ENCODE measurements at regions not wholly inside any gene's neighbourhood (a gene's known extent, or its start where the extent isn't known, plus 50 kb on each side); places are given as distances from the start of the nearest gene placed in this dataset.

DNA sequence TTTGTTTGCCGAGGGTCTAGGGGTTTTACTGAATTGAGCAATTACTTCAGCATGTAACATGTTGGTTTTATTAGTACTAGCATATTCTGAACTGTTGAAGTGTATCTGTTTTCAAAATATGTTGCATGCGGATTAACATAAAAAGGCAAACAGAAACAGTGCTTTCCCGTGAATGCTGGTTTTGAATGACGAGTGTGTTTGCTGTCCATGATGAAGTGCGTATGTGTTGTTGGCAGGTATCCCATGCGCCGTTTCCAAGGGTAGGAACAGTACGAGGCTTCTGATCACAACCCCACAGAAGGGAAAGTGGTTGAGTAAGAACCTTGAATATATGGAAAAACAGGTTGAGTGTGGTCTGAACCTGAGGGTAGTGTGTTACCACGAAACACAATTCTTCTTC lies 232.9 kb downstream of the SAMD5 start:
- TF ChIP-seq, protein P1, sequence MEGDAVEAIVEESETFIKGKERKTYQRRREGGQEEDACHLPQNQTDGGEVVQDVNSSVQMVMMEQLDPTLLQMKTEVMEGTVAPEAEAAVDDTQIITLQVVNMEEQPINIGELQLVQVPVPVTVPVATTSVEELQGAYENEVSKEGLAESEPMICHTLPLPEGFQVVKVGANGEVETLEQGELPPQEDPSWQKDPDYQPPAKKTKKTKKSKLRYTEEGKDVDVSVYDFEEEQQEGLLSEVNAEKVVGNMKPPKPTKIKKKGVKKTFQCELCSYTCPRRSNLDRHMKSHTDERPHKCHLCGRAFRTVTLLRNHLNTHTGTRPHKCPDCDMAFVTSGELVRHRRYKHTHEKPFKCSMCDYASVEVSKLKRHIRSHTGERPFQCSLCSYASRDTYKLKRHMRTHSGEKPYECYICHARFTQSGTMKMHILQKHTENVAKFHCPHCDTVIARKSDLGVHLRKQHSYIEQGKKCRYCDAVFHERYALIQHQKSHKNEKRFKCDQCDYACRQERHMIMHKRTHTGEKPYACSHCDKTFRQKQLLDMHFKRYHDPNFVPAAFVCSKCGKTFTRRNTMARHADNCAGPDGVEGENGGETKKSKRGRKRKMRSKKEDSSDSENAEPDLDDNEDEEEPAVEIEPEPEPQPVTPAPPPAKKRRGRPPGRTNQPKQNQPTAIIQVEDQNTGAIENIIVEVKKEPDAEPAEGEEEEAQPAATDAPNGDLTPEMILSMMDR (IDR thresholded peaks at IDR 0.05; ENCODE audit: poor library complexity, severe bottlenecking), result no peak
- no peak for DNase-seq (ENCODE audit: low spot score)
- no peak overlapping the region for H3K27ac ChIP-seq (ENCODE audit: poor library complexity, severe bottlenecking)
- H3K27me3 ChIP-seq (ENCODE audit: insufficient read depth, poor library complexity, severe bottlenecking), result peaks cover 3% of the 10 kb centered on the region
- no peaks in the 10 kb centered on the region for H3K4me1 ChIP-seq (ENCODE audit: insufficient read depth, poor library complexity, severe bottlenecking)
- no peak overlapping the region for H3K4me3 ChIP-seq (ENCODE audit: severe bottlenecking)
- H3K36me3 ChIP-seq (ENCODE audit: low read depth), result no peaks in the 10 kb centered on the region
- H3K9me3 ChIP-seq (ENCODE audit: severe bottlenecking), result no peaks in the 10 kb centered on the region
- no peak for ATAC-seq (ENCODE audit: low read depth)

DNA sequence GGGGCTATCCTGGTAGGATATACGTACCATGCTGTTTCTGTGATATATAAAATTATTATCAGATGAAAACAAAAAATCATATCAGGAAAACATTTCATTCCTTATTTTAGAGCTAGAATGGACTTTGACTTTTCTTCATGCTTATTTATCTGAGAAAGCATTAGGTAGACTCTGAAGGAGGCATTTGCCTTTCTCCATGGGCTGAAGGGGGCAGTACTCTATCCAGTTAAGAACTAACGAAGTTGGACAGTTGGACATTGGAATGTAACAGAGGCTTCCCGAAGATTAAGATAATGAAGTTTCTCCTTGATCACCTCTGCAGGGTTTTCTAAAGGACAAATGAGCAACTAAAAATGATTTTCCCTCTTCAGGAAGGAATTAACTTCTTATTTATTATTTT lies 233.9 kb downstream of the SAMD5 start:
- DNase-seq (ENCODE audit: low spot score) (no peak), ATAC-seq (ENCODE audit: low read depth) (no peak)
- Histone ChIP-seq H3K4me3 (ENCODE audit: severe bottlenecking) (no peak overlapping the region), H3K4me1 (ENCODE audit: insufficient read depth, poor library complexity, severe bottlenecking) (no peaks in the 10 kb centered on the region), H3K36me3 (ENCODE audit: low read depth) (no peaks in the 10 kb centered on the region), H3K27me3 (ENCODE audit: insufficient read depth, poor library complexity, severe bottlenecking) (no peaks in the 10 kb centered on the region), H3K27ac (ENCODE audit: poor library complexity, severe bottlenecking) (no peak overlapping the region), H3K9me3 (ENCODE audit: severe bottlenecking) (no peaks in the 10 kb centered on the region)
- TF ChIP-seq, protein P1 (IDR thresholded peaks at IDR 0.05; ENCODE audit: poor library complexity, severe bottlenecking), result no peak

DNA sequence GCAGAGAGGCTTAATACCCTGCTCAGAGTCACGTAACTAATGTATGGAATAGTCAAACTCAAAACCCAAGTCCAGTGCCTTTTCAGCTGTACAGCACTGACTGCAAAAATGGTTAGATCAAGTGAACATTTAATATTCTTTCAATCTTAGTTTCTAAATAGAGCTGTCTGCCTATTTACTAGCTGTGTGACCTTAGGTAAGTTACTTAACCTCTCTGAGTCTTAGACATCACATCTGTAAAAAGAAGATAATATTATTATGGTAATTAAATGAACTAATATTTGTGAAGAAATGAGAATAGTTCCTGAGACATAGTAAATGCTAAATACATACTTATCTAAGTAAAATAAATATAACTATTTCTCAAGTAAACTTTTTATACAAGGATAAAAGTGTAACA lies 235.5 kb downstream of the SAMD5 start:
- Histone ChIP-seq H3K9me3 (ENCODE audit: severe bottlenecking) (no peaks in the 10 kb centered on the region), H3K36me3 (ENCODE audit: low read depth) (no peaks in the 10 kb centered on the region), H3K4me3 (ENCODE audit: severe bottlenecking) (no peak overlapping the region), H3K4me1 (ENCODE audit: insufficient read depth, poor library complexity, severe bottlenecking) (no peaks in the 10 kb centered on the region), H3K27ac (ENCODE audit: poor library complexity, severe bottlenecking) (no peak overlapping the region), H3K27me3 (ENCODE audit: insufficient read depth, poor library complexity, severe bottlenecking) (no peaks in the 10 kb centered on the region)
- DNase-seq (ENCODE audit: low spot score) (no peak), ATAC-seq (ENCODE audit: low read depth) (no peak)
- TF ChIP-seq, protein P1 (IDR thresholded peaks at IDR 0.05; ENCODE audit: poor library complexity, severe bottlenecking), result no peak

DNA sequence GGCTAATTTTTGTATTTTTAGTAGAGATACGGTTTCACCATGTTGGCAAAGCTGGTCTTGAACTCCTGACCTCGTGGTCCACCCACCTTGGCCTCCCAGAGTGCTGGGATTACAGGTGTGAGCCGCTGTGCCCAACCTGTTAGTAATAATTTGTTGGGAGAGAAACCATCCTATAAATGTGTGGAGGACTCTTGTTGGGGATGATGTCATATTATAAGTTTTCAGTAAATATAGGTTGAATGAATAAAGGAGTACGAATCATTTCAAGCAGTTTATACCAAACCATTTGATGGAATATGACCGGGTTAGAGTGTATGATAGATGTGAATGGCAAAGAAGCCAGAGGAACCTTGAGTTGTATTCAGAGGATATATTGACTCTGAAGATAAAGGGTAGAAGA lies 240.8 kb downstream of the SAMD5 start:
- Histone ChIP-seq H3K4me1 (ENCODE audit: insufficient read depth, poor library complexity, severe bottlenecking) (no peaks in the 10 kb centered on the region), H3K4me3 (ENCODE audit: severe bottlenecking) (no peak overlapping the region), H3K27me3 (ENCODE audit: insufficient read depth, poor library complexity, severe bottlenecking) (no peaks in the 10 kb centered on the region), H3K36me3 (ENCODE audit: low read depth) (no peaks in the 10 kb centered on the region), H3K27ac (ENCODE audit: poor library complexity, severe bottlenecking) (no peak overlapping the region), H3K9me3 (ENCODE audit: severe bottlenecking) (no peaks in the 10 kb centered on the region)
- TF ChIP-seq, protein P1 (IDR thresholded peaks at IDR 0.05; ENCODE audit: poor library complexity, severe bottlenecking), result no peak
- no peak for DNase-seq (ENCODE audit: low spot score)
- no peak for ATAC-seq (ENCODE audit: low read depth)

DNA sequence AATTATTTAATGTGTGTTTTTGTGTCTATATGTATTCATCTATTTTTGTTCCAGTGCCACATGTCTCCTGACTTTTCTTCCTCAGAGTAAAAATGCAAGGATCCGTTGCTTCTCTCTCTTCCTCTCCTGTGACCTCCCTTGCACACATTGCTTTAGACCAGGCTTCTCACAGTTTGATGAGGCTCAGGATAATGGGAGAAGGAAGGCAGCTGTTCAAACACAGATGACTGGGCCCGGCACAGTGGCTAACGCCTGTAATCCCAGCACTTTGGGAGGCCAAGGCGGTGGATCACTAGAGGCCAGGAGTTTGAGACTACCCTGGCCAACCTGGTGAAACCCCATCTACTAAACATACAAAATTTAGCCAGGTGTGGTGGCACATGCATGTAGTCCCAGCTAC lies 241.9 kb downstream of the SAMD5 start:
- Histone ChIP-seq H3K27me3 (ENCODE audit: insufficient read depth, poor library complexity, severe bottlenecking) (no peaks in the 10 kb centered on the region), H3K4me3 (ENCODE audit: severe bottlenecking) (no peak overlapping the region), H3K27ac (ENCODE audit: poor library complexity, severe bottlenecking) (no peak overlapping the region), H3K36me3 (ENCODE audit: low read depth) (no peaks in the 10 kb centered on the region), H3K9me3 (ENCODE audit: severe bottlenecking) (no peaks in the 10 kb centered on the region), H3K4me1 (ENCODE audit: insufficient read depth, poor library complexity, severe bottlenecking) (no peaks in the 10 kb centered on the region)
- TF ChIP-seq, protein P1 (IDR thresholded peaks at IDR 0.05; ENCODE audit: poor library complexity, severe bottlenecking), result no peak
- no peak for DNase-seq (ENCODE audit: low spot score)
- no peak for ATAC-seq (ENCODE audit: low read depth)

Measured in RWPE2 (cell line).